ENCODE measurements at regions not wholly inside any gene's neighbourhood (a gene's known extent, or its start where the extent isn't known, plus 50 kb on each side); places are given as distances from the start of the nearest gene placed in this dataset.

GRCh38 chr2:167833294-167833693 lies 414.1 kb downstream of the STK39 start:
- DNase-seq (ENCODE audit: extremely low spot score): no peak
- ChIA-PET CTCF (interaction anchor here (0.8 kb wide), 1 partner anchor 315 kb away, joined by 3 read pairs; no protein-coding TSS in a partner anchor), POLR2A (no interaction called here)
- TF ChIP-seq TARDBP (IDR thresholded peaks at IDR 0.05) (no peak), HDGF (IDR thresholded peaks at IDR 0.05; ENCODE audit: borderline replicate concordance) (no peak), SUZ12 (IDR thresholded peaks at IDR 0.05) (no peak), BHLHE40 (IDR thresholded peaks at IDR 0.05; ENCODE audit: borderline replicate concordance) (no peak), CTBP1 (IDR thresholded peaks at IDR 0.05; ENCODE audit: borderline replicate concordance) (no peak), FOXK2 (IDR thresholded peaks at IDR 0.05) (no peak), ZNF384 (IDR thresholded peaks at IDR 0.05) (no peak), L3MBTL2 (conservative IDR thresholded peaks at IDR 0.05) (no peak), LEF1 (IDR thresholded peaks at IDR 0.05; ENCODE audit: borderline replicate concordance) (no peak), FOXM1 (IDR thresholded peaks at IDR 0.05; ENCODE audit: borderline replicate concordance) (no peak), SP1 (IDR thresholded peaks at IDR 0.05) (no peak), ARNT (IDR thresholded peaks at IDR 0.05) (no peak), FOXA1 (IDR thresholded peaks at IDR 0.05) (no peak), NFRKB (IDR thresholded peaks at IDR 0.05) (no peak), ELF4 (IDR thresholded peaks at IDR 0.05) (no peak)
- TF ChIP-seq, protein P1, sequence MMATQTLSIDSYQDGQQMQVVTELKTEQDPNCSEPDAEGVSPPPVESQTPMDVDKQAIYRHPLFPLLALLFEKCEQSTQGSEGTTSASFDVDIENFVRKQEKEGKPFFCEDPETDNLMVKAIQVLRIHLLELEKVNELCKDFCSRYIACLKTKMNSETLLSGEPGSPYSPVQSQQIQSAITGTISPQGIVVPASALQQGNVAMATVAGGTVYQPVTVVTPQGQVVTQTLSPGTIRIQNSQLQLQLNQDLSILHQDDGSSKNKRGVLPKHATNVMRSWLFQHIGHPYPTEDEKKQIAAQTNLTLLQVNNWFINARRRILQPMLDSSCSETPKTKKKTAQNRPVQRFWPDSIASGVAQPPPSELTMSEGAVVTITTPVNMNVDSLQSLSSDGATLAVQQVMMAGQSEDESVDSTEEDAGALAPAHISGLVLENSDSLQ (IDR thresholded peaks at IDR 0.05): no peak

DNA sequence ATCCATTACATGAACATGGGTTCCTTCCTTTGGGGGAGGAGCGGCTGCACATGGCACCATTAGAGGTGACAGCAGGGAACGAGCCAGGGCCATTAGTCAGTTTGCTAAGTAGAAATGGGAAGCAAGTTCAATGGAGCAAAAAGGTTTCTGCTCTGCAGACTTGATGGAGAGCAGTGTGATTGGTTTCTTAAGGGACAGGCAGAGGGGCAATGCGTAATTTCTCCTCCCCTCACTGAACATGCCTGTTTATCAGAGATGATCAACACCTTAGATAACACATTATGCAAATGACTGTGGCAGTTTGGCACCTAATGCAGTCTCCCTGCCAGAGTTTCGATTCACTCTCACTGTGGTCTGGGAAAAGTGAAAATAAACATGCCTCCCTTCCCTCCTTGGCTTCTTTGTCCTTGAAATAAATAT lies 414.5 kb downstream of the STK39 start:
- ChIA-PET CTCF (no interaction called here), POLR2A (no interaction called here)
- TF ChIP-seq HDGF (IDR thresholded peaks at IDR 0.05; ENCODE audit: borderline replicate concordance) (no peak), NFRKB (IDR thresholded peaks at IDR 0.05) (no peak), CTBP1 (IDR thresholded peaks at IDR 0.05; ENCODE audit: borderline replicate concordance) (no peak), L3MBTL2 (conservative IDR thresholded peaks at IDR 0.05) (no peak), SP1 (IDR thresholded peaks at IDR 0.05) (no peak), LEF1 (IDR thresholded peaks at IDR 0.05; ENCODE audit: borderline replicate concordance) (no peak), TARDBP (IDR thresholded peaks at IDR 0.05) (no peak), ARNT (IDR thresholded peaks at IDR 0.05) (no peak), SUZ12 (IDR thresholded peaks at IDR 0.05) (no peak), ZNF384 (IDR thresholded peaks at IDR 0.05) (no peak), FOXA1 (IDR thresholded peaks at IDR 0.05) (no peak), FOXM1 (IDR thresholded peaks at IDR 0.05; ENCODE audit: borderline replicate concordance) (no peak), ELF4 (IDR thresholded peaks at IDR 0.05) (no peak), FOXK2 (IDR thresholded peaks at IDR 0.05) (no peak), BHLHE40 (IDR thresholded peaks at IDR 0.05; ENCODE audit: borderline replicate concordance) (no peak)
- TF ChIP-seq, protein P1 (IDR thresholded peaks at IDR 0.05): no peak
- no peak for DNase-seq (ENCODE audit: extremely low spot score)

DNA sequence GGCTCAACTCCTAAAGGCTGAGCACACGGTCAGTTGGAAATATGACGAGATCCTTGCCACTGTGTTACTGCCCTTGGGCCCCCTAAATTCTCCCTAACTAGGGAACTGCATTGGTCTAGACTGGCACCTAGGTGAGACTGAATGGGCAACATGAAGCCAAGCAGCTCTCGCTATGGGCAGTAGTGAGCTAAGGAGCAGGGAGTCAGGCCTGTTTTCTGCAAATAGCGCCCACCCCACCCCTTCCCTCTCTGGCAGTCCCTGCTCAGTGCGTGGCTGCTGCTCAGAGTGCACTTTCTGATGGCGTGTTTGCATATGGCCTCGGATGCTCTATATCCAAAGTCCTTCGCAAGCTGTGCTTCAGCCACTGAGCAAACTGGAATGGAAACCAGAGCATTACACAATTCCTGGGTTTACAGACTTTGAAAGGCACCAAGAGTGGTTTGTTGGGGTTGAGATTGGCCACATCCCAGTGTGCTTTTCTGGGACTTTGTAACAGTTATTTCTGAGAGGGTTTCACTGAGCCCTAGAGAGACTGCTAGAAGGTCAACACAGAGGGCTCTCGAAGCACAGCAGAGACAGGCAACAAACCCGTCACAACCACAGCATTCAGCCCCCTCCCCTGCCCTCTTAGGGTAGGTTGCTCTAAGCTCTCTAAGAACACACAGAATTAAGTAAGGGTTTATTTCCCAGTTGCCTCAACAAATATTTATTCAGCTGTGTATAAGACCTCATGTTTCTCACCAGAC lies 419.9 kb downstream of the STK39 start:
- ChIA-PET CTCF (no interaction called here), POLR2A (no interaction called here)
- TF ChIP-seq LEF1 (IDR thresholded peaks at IDR 0.05; ENCODE audit: borderline replicate concordance) (no peak), CTBP1 (IDR thresholded peaks at IDR 0.05; ENCODE audit: borderline replicate concordance) (no peak), SUZ12 (IDR thresholded peaks at IDR 0.05) (no peak)
- DNase-seq (ENCODE audit: extremely low spot score): no peak

GRCh38 chr2:167826906-167827305 lies 420.5 kb downstream of the STK39 start:
- ChIA-PET CTCF (no interaction called here), POLR2A (no interaction called here)
- TF ChIP-seq ARNT (IDR thresholded peaks at IDR 0.05) (no peak), SP1 (IDR thresholded peaks at IDR 0.05) (no peak), LEF1 (IDR thresholded peaks at IDR 0.05; ENCODE audit: borderline replicate concordance) (no peak), ELF4 (IDR thresholded peaks at IDR 0.05) (no peak), ZNF384 (IDR thresholded peaks at IDR 0.05) (no peak), TARDBP (IDR thresholded peaks at IDR 0.05) (no peak)
- DNase-seq (ENCODE audit: extremely low spot score): no peak

DNA sequence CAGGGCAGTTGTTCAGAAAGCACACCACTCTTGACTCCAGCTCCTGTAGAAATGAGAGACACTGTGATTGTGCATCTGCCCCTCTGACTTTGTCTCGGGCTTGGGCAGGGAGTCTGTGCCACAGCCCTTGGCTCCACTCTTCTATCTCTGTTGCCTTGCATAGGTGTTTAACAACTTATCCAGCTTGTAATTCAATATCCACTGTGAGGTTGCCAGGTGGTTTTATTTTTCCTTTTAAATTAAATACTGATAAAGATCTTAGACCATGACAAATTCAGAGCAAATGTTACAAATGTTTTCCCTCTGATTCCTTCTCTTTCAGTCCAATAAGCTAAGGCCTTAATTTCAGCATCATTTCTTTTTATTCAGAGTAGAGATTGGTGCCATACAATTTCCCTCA lies 421.7 kb downstream of the STK39 start:
- no peak for DNase-seq (ENCODE audit: extremely low spot score)
- ChIA-PET POLR2A (no interaction called here), CTCF (no interaction called here)
- TF ChIP-seq TARDBP (IDR thresholded peaks at IDR 0.05) (no peak), ZNF384 (IDR thresholded peaks at IDR 0.05) (no peak), HDGF (IDR thresholded peaks at IDR 0.05; ENCODE audit: borderline replicate concordance) (no peak)
- TF ChIP-seq, protein P1 (IDR thresholded peaks at IDR 0.05): no peak

- ChIA-PET POLR2A (no interaction called here), CTCF (no interaction called here)
- no peak for TF ChIP-seq FOXM1 (IDR thresholded peaks at IDR 0.05; ENCODE audit: borderline replicate concordance)
- TF ChIP-seq HDGF (IDR thresholded peaks at IDR 0.05; ENCODE audit: borderline replicate concordance): no peak
These were observed 424.5 kb downstream of the STK39 start for GRCh38 chr2:167822690-167823465.

More at GRCh38 chr2:167822690-167823465, 424.5 kb downstream of the STK39 start:
- no peak for DNase-seq (ENCODE audit: extremely low spot score)
